Cardiac septum (tissue), 1 donor: ENCODE measurements at regions not wholly inside any gene's neighbourhood (a gene's known extent, or its start where the extent isn't known, plus 50 kb on each side); places are given as distances from the start of the nearest gene placed in this dataset.
"Not testable (repeated sequence)": the region's sequence is repeated elsewhere in the genome, so short reads cannot be mapped to it uniquely, and the experiment has no call there.

Experiments
- DNase-seq: peaks from one replicate; pipeline ENCODE4 v3.0.0-alpha.2; 2020; ENCODE audit warnings: low spot score
- intact Hi-C: fragments of 100-400 bp; cut with DNase I; formaldehyde crosslinking; loops from one replicate; pipeline ENCODE4 v1.14.0; 2022
- donor health status: DM: no; HTN: no; CAD: no.

DNA sequence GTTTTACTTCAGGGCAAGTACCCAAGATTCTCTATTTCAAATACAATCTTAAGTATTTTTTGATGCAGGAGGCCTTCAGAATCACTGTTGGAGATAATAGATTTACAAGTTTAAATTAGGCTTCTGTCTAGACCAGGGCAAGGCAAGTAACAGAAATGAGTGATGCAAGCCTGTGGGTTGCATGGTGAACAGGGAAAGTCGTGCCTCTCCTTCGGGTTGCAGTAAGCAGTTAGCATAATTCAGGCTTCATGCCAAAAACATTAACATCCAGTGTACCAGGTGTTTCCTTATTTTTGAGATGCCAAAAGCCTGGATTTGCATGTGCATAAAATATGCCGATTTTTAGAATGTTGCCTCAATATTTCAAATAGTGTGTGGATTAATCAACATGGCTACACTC is 369.0 kb downstream of the CAAP1 start:
- intact Hi-C loops = no loop called here
- DNase-seq = no peak

GRCh38 chr9:26520141-26520540 is 372.5 kb downstream of the CAAP1 start:
- intact Hi-C loops = no loop called here
- no peak for DNase-seq

- intact Hi-C loops = no loop called here
- no peak for DNase-seq
These were observed 375.7 kb downstream of the CAAP1 start for GRCh38 chr9:26516773-26517343.

DNA sequence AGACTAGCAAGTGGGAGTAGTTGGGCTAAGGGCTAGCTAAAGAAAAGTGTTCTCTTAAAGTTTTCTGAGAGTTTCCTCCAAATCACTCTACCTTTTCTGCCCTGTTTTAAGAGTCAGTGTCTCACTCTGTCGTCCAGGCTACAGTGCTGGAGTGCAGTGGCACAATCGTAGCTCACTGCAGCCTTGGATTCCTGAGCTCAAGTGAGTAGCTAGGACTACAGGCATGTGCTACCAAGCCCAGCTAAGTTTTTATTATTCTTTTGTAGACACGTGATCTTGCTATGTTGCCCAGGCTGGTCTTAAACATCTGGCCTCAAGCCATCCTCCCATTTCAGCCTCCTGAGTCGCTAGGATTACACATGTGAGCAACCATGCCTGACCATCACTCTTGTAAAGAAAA is 378.9 kb downstream of the CAAP1 start:
- intact Hi-C loops = no loop called here
- no peak for DNase-seq

GRCh38 chr9:26510137-26510536 is 382.5 kb downstream of the CAAP1 start:
- intact Hi-C loops = no loop called here
- no peak for DNase-seq

DNA sequence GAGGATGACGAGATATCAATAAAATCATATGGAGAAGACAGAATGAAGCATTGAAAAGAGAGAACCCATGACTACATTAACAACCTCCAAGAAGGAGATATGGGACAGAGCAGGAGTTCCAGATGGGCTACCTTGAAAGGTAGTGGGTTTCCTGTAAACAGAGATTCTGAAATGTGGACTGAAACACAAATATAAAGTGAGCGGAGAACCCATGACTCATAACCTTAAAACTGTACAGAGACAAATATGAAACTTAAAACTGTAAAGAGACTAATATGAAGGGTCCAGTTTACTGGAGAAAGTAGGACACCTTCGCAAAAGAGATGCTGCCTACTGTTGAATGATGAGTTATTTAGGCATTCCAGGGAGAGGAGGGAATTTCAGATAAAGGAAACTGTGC is 383.7 kb downstream of the CAAP1 start:
- no peak for DNase-seq
- intact Hi-C loops = no loop called here

GRCh38 chr9:26504057-26504456 is 388.5 kb downstream of the CAAP1 start:
- intact Hi-C loops = no loop called here
- no peak for DNase-seq

DNA sequence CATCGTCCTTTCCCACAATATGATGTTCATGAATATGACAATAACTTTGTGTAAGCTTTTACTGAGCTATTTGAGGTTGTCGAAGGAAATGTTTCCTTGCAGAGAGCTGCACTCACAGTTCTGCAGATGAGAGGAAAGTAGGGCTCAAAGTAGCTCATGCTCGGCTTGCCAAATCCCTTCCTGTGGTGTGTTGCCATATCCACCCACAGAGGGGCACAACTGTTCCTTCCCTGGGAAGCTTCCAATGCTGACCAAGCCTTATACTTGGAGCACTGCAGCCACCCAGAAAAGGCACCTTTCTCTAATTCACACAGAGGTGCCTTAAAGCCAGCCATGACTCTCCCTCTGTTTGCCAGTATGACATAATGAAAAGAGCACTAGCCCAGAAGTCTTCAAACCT is 390.3 kb downstream of the CAAP1 start:
- DNase-seq = no peak
- intact Hi-C loops = no loop called here

DNA sequence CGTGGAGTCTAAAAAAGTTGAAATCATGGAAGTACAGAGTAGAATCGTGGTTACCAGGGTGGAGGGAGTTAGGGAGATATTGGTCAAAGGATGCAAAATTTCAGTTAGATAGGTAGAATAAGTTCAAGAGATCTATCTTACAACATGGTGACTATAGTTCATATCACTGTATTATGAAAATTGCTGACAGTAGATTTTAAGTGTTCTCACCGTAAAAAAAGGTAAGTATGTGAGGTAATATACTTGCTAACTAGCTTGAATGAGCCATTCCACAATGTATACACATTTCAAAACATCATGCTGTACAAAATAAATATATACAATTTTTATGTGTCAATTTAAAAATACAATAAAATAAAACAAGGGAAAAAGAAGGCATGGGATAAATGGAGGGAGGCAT is 392.1 kb downstream of the CAAP1 start:
- intact Hi-C loops = no loop called here
- DNase-seq = no peak

- intact Hi-C loops, DNase-seq: not testable (repeated sequence)
These were observed 399.7 kb downstream of the CAAP1 start for GRCh38 chr9:26492608-26493521.

DNA sequence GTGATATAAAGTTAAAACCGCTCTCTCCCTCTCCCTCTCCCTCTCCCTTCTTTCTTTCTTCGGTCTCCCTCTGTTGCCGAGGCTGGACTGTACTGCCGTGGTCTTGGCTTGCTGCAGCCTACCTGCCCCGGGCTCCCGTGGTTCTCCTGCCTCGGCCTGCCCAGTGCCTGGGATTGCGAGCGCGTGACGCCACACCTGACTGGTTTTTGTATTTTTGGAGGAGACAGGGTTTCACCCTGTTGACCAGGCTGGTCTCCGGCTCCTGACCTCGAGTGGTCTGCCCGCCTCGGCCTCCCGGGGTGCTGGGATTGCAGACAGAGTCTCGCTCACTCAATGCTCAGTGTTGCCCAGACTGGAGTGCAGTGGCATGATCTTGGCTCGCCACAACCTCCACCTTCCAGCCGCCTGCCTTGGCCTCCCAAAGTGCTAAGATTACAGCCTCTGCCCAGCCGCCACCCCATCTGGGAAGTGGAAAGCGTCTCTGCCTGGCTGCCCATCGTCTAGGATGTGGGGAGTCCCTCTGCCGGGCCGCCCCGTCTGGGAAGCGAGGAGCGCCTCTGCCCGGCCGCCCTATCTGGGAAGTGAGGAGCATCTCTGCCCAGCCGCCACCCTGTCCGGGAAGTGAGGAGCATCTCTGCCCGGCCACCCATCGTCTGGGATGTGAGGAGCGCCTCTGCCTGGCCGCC is 400.5 kb downstream of the CAAP1 start:
- intact Hi-C loops, DNase-seq: not testable (repeated sequence)

DNA sequence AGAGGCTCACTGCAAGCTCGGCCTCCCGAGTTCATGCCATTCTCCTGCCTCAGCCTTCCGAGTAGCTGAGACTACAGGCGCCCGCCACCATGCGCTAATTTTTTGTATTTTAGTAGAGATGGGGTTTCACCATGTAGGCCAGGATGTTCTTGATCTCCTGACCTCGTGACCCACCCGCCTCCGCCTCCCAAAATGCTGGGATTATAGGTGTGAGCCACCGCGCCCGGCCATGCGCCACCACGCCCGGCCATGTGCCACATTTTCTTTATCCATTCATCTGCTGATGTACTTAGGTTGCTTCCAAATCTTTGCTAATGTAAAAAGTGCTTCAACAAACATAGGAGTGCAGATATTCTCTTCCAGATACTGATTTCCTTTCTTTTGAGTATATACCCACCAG is 408.6 kb downstream of the CAAP1 start:
- no peak for DNase-seq
- intact Hi-C loops = no loop called here

DNA sequence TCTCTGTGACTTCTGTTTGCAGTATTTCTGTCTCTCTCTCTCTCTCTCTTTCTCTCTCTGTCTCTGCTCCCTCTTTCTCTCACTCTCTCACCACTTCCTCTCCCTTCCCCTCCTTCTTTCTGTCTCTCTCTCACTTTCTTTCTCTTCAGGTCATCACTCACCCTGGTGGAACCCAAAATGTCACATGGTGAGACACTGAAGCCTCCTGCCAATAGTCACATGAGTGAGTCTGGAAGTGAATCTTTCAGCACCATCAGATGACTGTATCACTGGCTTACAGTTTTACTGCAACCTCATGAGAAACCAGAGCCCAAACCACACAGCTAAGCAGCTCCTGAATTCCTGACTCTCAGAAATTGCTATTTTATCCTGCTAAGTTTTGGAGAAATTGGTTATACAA is 414.6 kb downstream of the CAAP1 start:
- intact Hi-C loops = no loop called here
- DNase-seq = no peak

- intact Hi-C loops = no loop called here
- no peak for DNase-seq
These were observed 421.3 kb downstream of the CAAP1 start for GRCh38 chr9:26471261-26471660.

DNA sequence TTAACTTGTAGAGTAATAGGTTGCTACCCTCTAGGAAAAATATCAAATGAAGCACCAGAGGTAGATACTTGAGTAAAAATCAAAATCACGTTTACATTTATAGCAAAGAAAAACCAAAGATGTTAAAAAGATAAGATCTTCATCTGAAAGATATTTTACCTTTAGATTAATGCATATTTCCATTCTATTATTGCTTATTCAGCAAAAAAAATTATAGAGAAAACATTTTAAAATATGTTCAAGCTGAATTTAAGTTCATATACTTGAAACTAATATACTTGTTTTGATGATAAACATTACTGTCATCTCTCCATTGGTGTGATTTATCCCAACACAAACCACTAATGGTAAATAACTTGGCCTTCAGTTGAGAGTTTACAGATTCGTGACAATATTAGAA is 422.3 kb downstream of the CAAP1 start:
- DNase-seq = no peak
- intact Hi-C loops = no loop called here

GRCh38 chr9:26463837-26464236 is 428.8 kb downstream of the CAAP1 start:
- intact Hi-C loops = no loop called here
- no peak for DNase-seq

GRCh38 chr9:26462751-26463150 is 429.9 kb downstream of the CAAP1 start:
- intact Hi-C loops = no loop called here

GRCh38 chr9:26462213-26462612 is 430.4 kb downstream of the CAAP1 start:
- intact Hi-C loops = no loop called here
- no peak for DNase-seq

More at GRCh38 chr9:26462751-26463150, 429.9 kb downstream of the CAAP1 start:
- no peak for DNase-seq

DNA sequence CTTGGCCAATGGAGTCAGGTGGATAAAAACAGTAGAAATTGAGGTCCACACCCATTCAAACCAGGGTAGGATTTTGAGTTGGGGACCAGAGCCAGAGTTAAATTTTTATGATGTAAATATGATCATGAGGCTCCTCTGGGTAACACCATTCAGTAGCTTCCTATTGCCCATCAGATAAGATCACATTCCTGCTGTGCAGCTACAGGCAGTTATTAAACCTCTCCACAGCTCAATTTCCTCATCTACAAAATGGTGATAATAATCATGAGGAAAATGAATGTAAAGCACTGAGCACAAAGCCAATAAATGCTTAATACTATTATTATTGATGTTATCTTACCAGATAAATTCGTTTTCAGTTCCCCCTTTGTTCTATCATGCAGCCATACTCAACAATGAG is 432.0 kb downstream of the CAAP1 start:
- no peak for DNase-seq
- intact Hi-C loops = no loop called here

DNA sequence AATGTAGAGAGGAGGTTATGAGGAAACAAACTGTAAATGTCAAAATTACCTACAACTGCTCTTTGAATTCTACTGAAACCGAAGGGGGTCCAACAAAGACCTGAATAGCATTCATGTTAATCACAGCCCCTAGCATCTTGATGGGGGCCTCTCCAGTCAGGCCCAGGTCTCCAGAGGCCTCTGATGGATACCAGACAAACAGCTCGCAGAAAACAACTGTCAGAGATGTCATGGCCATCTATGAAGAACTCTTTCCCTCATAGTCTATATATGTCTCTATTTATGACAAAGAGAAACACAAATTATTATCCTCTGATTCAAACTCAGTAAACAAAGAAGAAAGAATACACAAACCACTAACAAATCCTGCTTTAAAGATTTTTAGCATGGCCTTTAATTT is 432.6 kb downstream of the CAAP1 start:
- DNase-seq = no peak
- intact Hi-C loops = no loop called here

DNA sequence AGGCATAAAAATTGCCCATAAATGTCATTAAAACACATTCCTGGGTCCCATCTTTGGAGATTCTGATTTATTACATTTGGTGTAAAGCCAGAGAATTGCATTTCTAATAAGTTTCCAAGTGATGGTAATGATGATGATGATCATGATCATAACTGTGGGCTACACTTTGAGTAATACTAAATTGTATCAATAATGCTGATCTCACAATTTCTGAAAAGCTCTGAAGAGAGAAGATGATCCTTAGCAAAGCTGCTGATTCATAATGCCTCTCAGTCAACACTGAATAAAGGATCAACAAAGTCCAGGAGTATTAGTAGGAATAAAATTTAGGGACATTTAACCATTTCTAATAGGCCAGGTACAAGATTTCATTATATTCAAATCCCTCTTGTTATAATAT is 434.5 kb downstream of the CAAP1 start:
- no peak for DNase-seq
- intact Hi-C loops = no loop called here
